ENCODE measurements at regions not wholly inside any gene's neighbourhood (a gene's known extent, or its start where the extent isn't known, plus 50 kb on each side); places are given as distances from the start of the nearest gene placed in this dataset.
A peak's percentile ranks its signal among the peaks of the same experiment; 100 is the strongest.

GRCh38 chr2:236654496-236654895 is 84.9 kb downstream of the ACKR3 start:
- no peak for DNase-seq (ENCODE audit: low read depth)

- no peak for DNase-seq (ENCODE audit: low read depth)
Observed at GRCh38 chr2:236656166-236656565, 86.5 kb downstream of the ACKR3 start.

GRCh38 chr2:236656721-236657120 is 87.1 kb downstream of the ACKR3 start:
- no peak for DNase-seq (ENCODE audit: low read depth)

GRCh38 chr2:236657215-236657614 is 87.6 kb downstream of the ACKR3 start:
- no peak for DNase-seq (ENCODE audit: low read depth)

GRCh38 chr2:236657801-236658200 is 88.2 kb downstream of the ACKR3 start:
- DNase-seq (ENCODE audit: low read depth) = no peak

- DNase-seq (ENCODE audit: low read depth) = no peak
Observed at GRCh38 chr2:236658974-236659757, 89.5 kb downstream of the ACKR3 start.

- DNase-seq (ENCODE audit: low read depth) = no peak
Observed at GRCh38 chr2:236659758-236660150, 90.1 kb downstream of the ACKR3 start.

- DNase-seq (ENCODE audit: low read depth) = no peak
Observed at GRCh38 chr2:236661061-236661761, 91.6 kb downstream of the ACKR3 start.

- no peak for DNase-seq (ENCODE audit: low read depth)
Observed at GRCh38 chr2:236661762-236662110, 92.1 kb downstream of the ACKR3 start.

GRCh38 chr2:236662231-236663185 is 92.9 kb downstream of the ACKR3 start:
- no peak for DNase-seq (ENCODE audit: low read depth)

- peak; percentile 87 for DNase-seq (ENCODE audit: low read depth)
Observed at GRCh38 chr2:236663287-236664101, 93.9 kb downstream of the ACKR3 start.

- no peak for DNase-seq (ENCODE audit: low read depth)
Observed at GRCh38 chr2:236664136-236664535, 94.5 kb downstream of the ACKR3 start.

GRCh38 chr2:236665101-236665500 is 95.5 kb downstream of the ACKR3 start:
- DNase-seq (ENCODE audit: low read depth) = no peak

GRCh38 chr2:236665572-236666118 is 96.0 kb downstream of the ACKR3 start:
- no peak for DNase-seq (ENCODE audit: low read depth)

- DNase-seq (ENCODE audit: low read depth) = no peak
Observed at GRCh38 chr2:236666646-236667204, 97.1 kb downstream of the ACKR3 start.

GRCh38 chr2:236667526-236667925 is 97.9 kb downstream of the ACKR3 start:
- DNase-seq (ENCODE audit: low read depth) = no peak

- no peak for DNase-seq (ENCODE audit: low read depth)
Observed at GRCh38 chr2:236668531-236668969, 98.9 kb downstream of the ACKR3 start.

GRCh38 chr2:236670235-236670620 is 100.6 kb downstream of the ACKR3 start:
- no peak for DNase-seq (ENCODE audit: low read depth)

- no peak for DNase-seq (ENCODE audit: low read depth)
Observed at GRCh38 chr2:236671896-236672562, 102.4 kb downstream of the ACKR3 start.

GRCh38 chr2:236672606-236673005 is 103.0 kb downstream of the ACKR3 start:
- DNase-seq (ENCODE audit: low read depth) = no peak
